IMR-90 (cell line): ENCODE measurements at regions not wholly inside any gene's neighbourhood (a gene's known extent, or its start where the extent isn't known, plus 50 kb on each side); places are given as distances from the start of the nearest gene placed in this dataset.

Experiments
- ATAC-seq: fragments of 200-7000 bp; cut with Tn5 transposase; 2 replicates; pipeline ENCODE4 v1.9.1; 2020; ENCODE audit warnings: low read depth, mild to moderate bottlenecking, moderate library complexity
- BruUV-seq: library from RNA; stranded (reverse); fragments of 400-500 nt; replicated peaks from 2 replicates; lab custom pipeline; 2021; lab: Mats Ljungman, UMichigan
- CTCF ChIA-PET: fragments of 300-600 bp; formaldehyde crosslinking; extraction: SDS; loops from one replicate; lab custom pipeline; 2021; ENCODE audit warnings: antibody characterized with exemption; lab: Yijun Ruan, JAX
- POLR2A ChIA-PET: fragments of 300-600 bp; sonication (Branson Sonifier 250); formaldehyde crosslinking; loops from one replicate; lab custom pipeline; 2022; ENCODE audit warnings: antibody characterized with exemption; ENCODE audit not compliant: unreplicated experiment; lab: Charles Lee
- DNase-seq: peaks from one replicate; pipeline ENCODE4 v3.0.0; 2013
- H2AFZ ChIP-seq: replicated peaks from 2 replicates; pipeline ENCODE3; 2013; ENCODE audit warnings: low read length, mild to moderate bottlenecking; ENCODE audit not compliant: poor library complexity
- H2AK5ac ChIP-seq: 2 replicates; pipeline ENCODE4 v1.6.1; 2013; ENCODE audit warnings: low read depth, low read length, inconsistent platforms
- H2AK9ac ChIP-seq: replicated peaks from 2 replicates; pipeline ENCODE3; 2013; ENCODE audit warnings: mild to moderate bottlenecking, low read depth, low read length, moderate library complexity; ENCODE audit not compliant: poor library complexity
- H2BK120ac ChIP-seq: 2 replicates; pipeline ENCODE4 v1.6.1; 2013; ENCODE audit warnings: low read depth, low read length, inconsistent platforms
- H2BK15ac ChIP-seq: 3 replicates; pipeline ENCODE4 v1.6.1; 2013; ENCODE audit warnings: low read depth, low read length, inconsistent platforms
- H2BK20ac ChIP-seq: 2 replicates; pipeline ENCODE4 v1.6.1; 2013; ENCODE audit warnings: low read depth, mild to moderate bottlenecking, inconsistent platforms, low read length, moderate library complexity
- H2BK5ac ChIP-seq: 2 replicates; pipeline ENCODE4 v1.6.1; 2013; ENCODE audit warnings: mild to moderate bottlenecking, low read depth, low read length, inconsistent platforms; ENCODE audit not compliant: poor library complexity, severe bottlenecking
- H3K14ac ChIP-seq: replicated peaks from 2 replicates; pipeline ENCODE4 v1.6.1; 2013; ENCODE audit warnings: low read depth, low read length, inconsistent platforms
- H3K18ac ChIP-seq: 2 replicates; pipeline ENCODE4 v1.6.1; 2013; ENCODE audit warnings: low read depth, low read length, control low read depth
- H3K23ac ChIP-seq: 2 replicates; pipeline ENCODE4 v1.6.1; 2013; ENCODE audit warnings: low read depth, low read length, inconsistent platforms
- H3K27ac ChIP-seq: 2 replicates; pipeline ENCODE4 v1.5.1; 2013; ENCODE audit warnings: mild to moderate bottlenecking, control low read depth, low read length; ENCODE audit not compliant: insufficient read depth
- H3K27me3 ChIP-seq: 2 replicates; pipeline ENCODE4 v1.6.1; 2013; ENCODE audit warnings: low read length; ENCODE audit not compliant: control insufficient read depth, insufficient read depth
- H3K36me3 ChIP-seq: 2 replicates; pipeline ENCODE4 v1.6.1; 2013; ENCODE audit warnings: low read length, mixed read lengths; ENCODE audit not compliant: control insufficient read depth, insufficient read depth
- H3K4ac ChIP-seq: 2 replicates; pipeline ENCODE4 v1.6.1; 2013; ENCODE audit warnings: low read depth, low read length, inconsistent platforms
- H3K4me1 ChIP-seq: 2 replicates; pipeline ENCODE4 v1.6.1; 2013; ENCODE audit warnings: low read length, mixed read lengths; ENCODE audit not compliant: control insufficient read depth, insufficient read depth
- H3K4me2 ChIP-seq: 2 replicates; pipeline ENCODE4 v1.6.1; 2013; ENCODE audit warnings: low read depth, mild to moderate bottlenecking, control low read depth, low read length, moderate library complexity
- H3K4me3 ChIP-seq: 2 replicates; pipeline ENCODE4 v1.5.1; 2013; ENCODE audit warnings: low read depth, mild to moderate bottlenecking, control low read depth, low read length, moderate library complexity; ENCODE audit not compliant: insufficient read depth
- H3K56ac ChIP-seq: 2 replicates; pipeline ENCODE4 v1.6.1; 2013; ENCODE audit warnings: low read length, inconsistent platforms; ENCODE audit not compliant: insufficient read depth; ENCODE audit errors: extremely low read depth
- H3K79me1 ChIP-seq, 2 experiments: 2 replicates each; pipeline ENCODE4 v1.6.1; 2013; ENCODE audit warnings: low read length in 2 of 2, inconsistent platforms in 1 of 2, low read depth in 1 of 2
- H3K9ac ChIP-seq: 2 replicates; pipeline ENCODE4 v1.6.1; 2013; ENCODE audit warnings: low read depth, low read length, control low read depth
- H3K9me1 ChIP-seq: 2 replicates; pipeline ENCODE4 v1.6.1; 2013; ENCODE audit warnings: low read length, inconsistent platforms; ENCODE audit not compliant: insufficient read depth
- H3K9me3 ChIP-seq: 2 replicates; pipeline ENCODE4 v1.6.1; 2013; ENCODE audit warnings: low read length; ENCODE audit not compliant: control insufficient read depth, insufficient read depth
- H4K20me1 ChIP-seq: 2 replicates; pipeline ENCODE4 v1.6.1; 2013; ENCODE audit warnings: low read length, inconsistent platforms; ENCODE audit not compliant: insufficient read depth
- H4K5ac ChIP-seq: 2 replicates; pipeline ENCODE4 v1.6.1; 2013; ENCODE audit warnings: mild to moderate bottlenecking, low read depth, low read length, control low read depth
- H4K8ac ChIP-seq, 2 experiments: 2 replicates each; pipeline ENCODE4 v1.6.1; 2013; ENCODE audit warnings: low read depth in 2 of 2, low read length in 2 of 2, control low read depth in 1 of 2, inconsistent platforms in 1 of 2
- H4K91ac ChIP-seq: 2 replicates; pipeline ENCODE4 v1.6.1; 2013; ENCODE audit warnings: low read depth, low read length, inconsistent platforms; ENCODE audit not compliant: insufficient read depth
- CEBPB ChIP-seq: IDR thresholded peaks from 2 replicates; pipeline ENCODE4 v1.6.1; 2012; ENCODE audit warnings: low read depth, low read length, improper control_type of control experiment
- MAFK ChIP-seq: IDR thresholded peaks from 2 replicates; pipeline ENCODE4 v1.6.1; 2012; ENCODE audit warnings: low read depth, low read length, improper control_type of control experiment
- MXI1 ChIP-seq: IDR thresholded peaks from 2 replicates; pipeline ENCODE4 v1.6.1; 2012; ENCODE audit warnings: low read depth, mild to moderate bottlenecking, low read length, moderate library complexity, borderline replicate concordance
- RAD21 ChIP-seq: IDR thresholded peaks from 2 replicates; pipeline ENCODE4 v1.6.1; 2012; ENCODE audit warnings: low read length, improper control_type of control experiment
- WGBS, 2 experiments: methylation state at CpG; one replicate each; pipeline versions ENCODE4 v1.1.5 to v1.1.7; 2013; ENCODE audit warnings: missing lambda C conversion rate in 2 of 2; ENCODE audit not compliant: insufficient read length in 1 of 2; ENCODE audit errors: extremely low coverage in 2 of 2; 5-methylcytosine and 5-hydroxymethylcytosine counted together
- dilution Hi-C: fragments of 300-500 bp; cut with HindIII; formaldehyde crosslinking; loops from one replicate; pipeline ENCODE4 v1.14.3; 2018; ENCODE audit warnings: low sequenced_read_pairs; ENCODE audit not compliant: unreplicated experiment
- in situ Hi-C: fragments of 300-500 bp; cut with MboI; formaldehyde crosslinking; loops from 3 replicates; pipeline ENCODE4 v1.14.3; 2019; ENCODE audit warnings: low sequenced_read_pairs, inconsistent platforms, mixed read lengths
- intact Hi-C: fragments of 100-400 bp; cut with micrococcal nuclease; formaldehyde crosslinking; loops from 2 replicates; pipeline ENCODE4 v1.10.0; 2022
- TF ChIP-seq, protein P1 (sequence below): fragments of 150-350 bp; IDR thresholded peaks from 2 replicates; pipeline ENCODE4 v1.6.1; 2017; ENCODE audit warnings: mild to moderate bottlenecking, antibody characterized with exemption, low read length, low read depth

DNA sequence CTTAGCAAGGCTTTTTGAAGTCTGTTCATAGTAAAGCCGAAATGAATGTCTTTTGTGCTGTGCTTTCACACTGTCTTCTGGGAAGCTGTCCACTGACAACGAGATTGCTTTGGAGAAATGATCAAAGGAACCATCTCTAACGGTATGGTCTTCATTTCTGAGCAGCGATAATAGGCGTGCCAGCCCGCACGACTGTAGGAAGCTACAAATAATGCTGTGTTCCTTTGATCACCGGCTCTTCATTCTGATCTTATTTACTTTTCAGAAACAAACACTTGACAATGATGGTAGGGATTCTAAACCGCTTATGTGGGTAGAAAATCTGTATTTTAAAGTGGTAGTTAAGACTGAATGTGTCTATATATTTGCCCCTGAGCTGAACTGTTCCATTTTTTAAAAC lies 306.6 kb upstream of the EXOC2 start:
- Histone ChIP-seq H4K8ac (no peak overlapping the region), H4K20me1 (no peaks in the 10 kb centered on the region), H3K4ac (no peak overlapping the region), H3K36me3 (no peaks in the 10 kb centered on the region), H2BK120ac (no peak overlapping the region), H3K79me1 (no peaks in the 10 kb centered on the region), H3K27me3 (peaks cover 34% of the 10 kb centered on the region), H3K14ac (no peak overlapping the region), H3K9me3 (no peaks in the 10 kb centered on the region), H3K23ac (no peak overlapping the region), H2BK20ac (no peak overlapping the region), H3K4me2 (no peak overlapping the region), H3K9me1 (no peaks in the 10 kb centered on the region), H2AK9ac (no peak overlapping the region), H3K4me3 (no peak overlapping the region), H2AK5ac (no peak overlapping the region), H3K4me1 (no peaks in the 10 kb centered on the region), H4K5ac (no peak overlapping the region), H4K91ac (no peak overlapping the region), H2BK15ac (no peak overlapping the region), H2BK5ac (no peak overlapping the region), H3K27ac (no peak overlapping the region), H3K56ac (no peak overlapping the region), H3K18ac (no peak overlapping the region), H3K9ac (no peak overlapping the region), H2AFZ (no peak overlapping the region)
- POLR2A ChIA-PET, result no interaction called here
- in situ Hi-C loops (no loop called here), dilution Hi-C loops (no loop called here), intact Hi-C loops (no loop called here)
- 50% methylated on average over 2 of the region's 9 CpGs; no CpG with 5 or more reads in 1 of the 2 experiments for WGBS, 2 experiments
- CTCF ChIA-PET, result interaction anchor here (1.3 kb wide), 1 partner anchor 15 kb away, joined by 3 read pairs; no protein-coding TSS in a partner anchor
- DNase-seq, result no peak
- TF ChIP-seq RAD21 (no peak), CEBPB (no peak), MAFK (no peak), MXI1 (no peak)
- TF ChIP-seq, protein P1, sequence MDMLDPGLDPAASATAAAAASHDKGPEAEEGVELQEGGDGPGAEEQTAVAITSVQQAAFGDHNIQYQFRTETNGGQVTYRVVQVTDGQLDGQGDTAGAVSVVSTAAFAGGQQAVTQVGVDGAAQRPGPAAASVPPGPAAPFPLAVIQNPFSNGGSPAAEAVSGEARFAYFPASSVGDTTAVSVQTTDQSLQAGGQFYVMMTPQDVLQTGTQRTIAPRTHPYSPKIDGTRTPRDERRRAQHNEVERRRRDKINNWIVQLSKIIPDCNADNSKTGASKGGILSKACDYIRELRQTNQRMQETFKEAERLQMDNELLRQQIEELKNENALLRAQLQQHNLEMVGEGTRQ, result no peak
- ATAC-seq, result no peak
- no TSS peak for BruUV-seq
